ENCODE measurements at regions not wholly inside any gene's neighbourhood (a gene's known extent, or its start where the extent isn't known, plus 50 kb on each side); places are given as distances from the start of the nearest gene placed in this dataset.
"Not testable (repeated sequence)": the region's sequence is repeated elsewhere in the genome, so short reads cannot be mapped to it uniquely, and the experiment has no call there.

GRCh38 chr20:5474646-5475550, 135.9 kb downstream of the GPCPD1 start:
- 45% methylated on average over 2 of the region's 9 CpGs for WGBS (ENCODE audit: insufficient coverage)
- H3K27ac ChIP-seq (ENCODE audit: low read length) = no peak overlapping the region

GRCh38 chr20:5471866-5472265, 138.9 kb downstream of the GPCPD1 start:
- DNase-seq; H3K9me3 ChIP-seq (replicated peaks; ENCODE audit: control insufficient read depth, low read depth, low read length); H3K27ac ChIP-seq (ENCODE audit: low read length); H3K27me3 ChIP-seq (ENCODE audit: control insufficient read depth, insufficient read depth, low read length); H3K36me3 ChIP-seq (ENCODE audit: control insufficient read depth, insufficient read depth, low read length); H3K4me1 ChIP-seq (ENCODE audit: control insufficient read depth, insufficient read depth, low read length); H3K4me3 ChIP-seq (ENCODE audit: low read length): not testable (repeated sequence)
- no CpG with 5 or more reads among the region's 10 CpGs for WGBS (ENCODE audit: insufficient coverage)

More at GRCh38 chr20:5474646-5475550, 135.9 kb downstream of the GPCPD1 start:
- DNase-seq = no peak
- H3K4me1 ChIP-seq (ENCODE audit: control insufficient read depth, insufficient read depth, low read length) = peaks cover 1% of the 10 kb centered on the region
- H3K9me3 ChIP-seq (replicated peaks; ENCODE audit: control insufficient read depth, low read depth, low read length) = no peaks in the 10 kb centered on the region
- no peak overlapping the region for H3K4me3 ChIP-seq (ENCODE audit: low read length)
- H3K27me3 ChIP-seq (ENCODE audit: control insufficient read depth, insufficient read depth, low read length) = no peaks in the 10 kb centered on the region
- no peaks in the 10 kb centered on the region for H3K36me3 ChIP-seq (ENCODE audit: control insufficient read depth, insufficient read depth, low read length)

- Histone ChIP-seq H3K9me3 (replicated peaks; ENCODE audit: control insufficient read depth, low read depth, low read length) (no peaks in the 10 kb centered on the region), H3K27me3 (ENCODE audit: control insufficient read depth, insufficient read depth, low read length) (no peaks in the 10 kb centered on the region), H3K4me1 (ENCODE audit: control insufficient read depth, insufficient read depth, low read length) (peaks cover 9% of the 10 kb centered on the region), H3K4me3 (ENCODE audit: low read length) (no peak overlapping the region), H3K36me3 (ENCODE audit: control insufficient read depth, insufficient read depth, low read length) (no peaks in the 10 kb centered on the region), H3K27ac (ENCODE audit: low read length) (no peak overlapping the region)
- WGBS (ENCODE audit: insufficient coverage) = 76% methylated on average over 15 of the region's 18 CpGs
- no peak for DNase-seq
Observed at GRCh38 chr20:5471368-5471767, 139.4 kb downstream of the GPCPD1 start.

GRCh38 chr20:5470943-5471342, 139.9 kb downstream of the GPCPD1 start:
- Histone ChIP-seq H3K4me1 (ENCODE audit: control insufficient read depth, insufficient read depth, low read length) (peaks cover 9% of the 10 kb centered on the region), H3K9me3 (replicated peaks; ENCODE audit: control insufficient read depth, low read depth, low read length) (no peaks in the 10 kb centered on the region), H3K27ac (ENCODE audit: low read length) (no peak overlapping the region), H3K36me3 (ENCODE audit: control insufficient read depth, insufficient read depth, low read length) (no peaks in the 10 kb centered on the region), H3K27me3 (ENCODE audit: control insufficient read depth, insufficient read depth, low read length) (no peaks in the 10 kb centered on the region), H3K4me3 (ENCODE audit: low read length) (no peak overlapping the region)
- no peak for DNase-seq
- WGBS (ENCODE audit: insufficient coverage) = 89% methylated on average over 16 of the region's 16 CpGs

- DNase-seq = no peak
- WGBS (ENCODE audit: insufficient coverage) = no CpG with 5 or more reads among the region's 4 CpGs
- H3K4me3 ChIP-seq (ENCODE audit: low read length) = no peak overlapping the region
- peaks cover 9% of the 10 kb centered on the region for H3K4me1 ChIP-seq (ENCODE audit: control insufficient read depth, insufficient read depth, low read length)
- no peak overlapping the region for H3K27ac ChIP-seq (ENCODE audit: low read length)
- H3K9me3 ChIP-seq (replicated peaks; ENCODE audit: control insufficient read depth, low read depth, low read length) = no peaks in the 10 kb centered on the region
- no peaks in the 10 kb centered on the region for H3K36me3 ChIP-seq (ENCODE audit: control insufficient read depth, insufficient read depth, low read length)
- no peaks in the 10 kb centered on the region for H3K27me3 ChIP-seq (ENCODE audit: control insufficient read depth, insufficient read depth, low read length)
Observed at GRCh38 chr20:5470458-5470857, 140.3 kb downstream of the GPCPD1 start.

- Histone ChIP-seq H3K9me3 (replicated peaks; ENCODE audit: control insufficient read depth, low read depth, low read length) (no peaks in the 10 kb centered on the region), H3K4me3 (ENCODE audit: low read length) (no peak overlapping the region), H3K36me3 (ENCODE audit: control insufficient read depth, insufficient read depth, low read length) (no peaks in the 10 kb centered on the region), H3K27me3 (ENCODE audit: control insufficient read depth, insufficient read depth, low read length) (no peaks in the 10 kb centered on the region), H3K27ac (ENCODE audit: low read length) (no peak overlapping the region), H3K4me1 (ENCODE audit: control insufficient read depth, insufficient read depth, low read length) (peaks cover 9% of the 10 kb centered on the region)
- no peak for DNase-seq
- no CpG with 5 or more reads among the region's 3 CpGs for WGBS (ENCODE audit: insufficient coverage)
Observed at GRCh38 chr20:5469111-5469510, 141.7 kb downstream of the GPCPD1 start.

- Histone ChIP-seq H3K9me3 (replicated peaks; ENCODE audit: control insufficient read depth, low read depth, low read length) (no peaks in the 10 kb centered on the region), H3K4me3 (ENCODE audit: low read length) (no peak overlapping the region), H3K4me1 (ENCODE audit: control insufficient read depth, insufficient read depth, low read length) (peaks cover 9% of the 10 kb centered on the region), H3K27me3 (ENCODE audit: control insufficient read depth, insufficient read depth, low read length) (no peaks in the 10 kb centered on the region), H3K27ac (ENCODE audit: low read length) (no peak overlapping the region), H3K36me3 (ENCODE audit: control insufficient read depth, insufficient read depth, low read length) (no peaks in the 10 kb centered on the region)
- WGBS (ENCODE audit: insufficient coverage) = 43% methylated on average over 2 of the region's 3 CpGs
- DNase-seq = no peak
Observed at GRCh38 chr20:5467086-5467485, 143.7 kb downstream of the GPCPD1 start.

GRCh38 chr20:5465604-5465927, 145.2 kb downstream of the GPCPD1 start:
- H3K27ac ChIP-seq (ENCODE audit: low read length) = no peak overlapping the region
- DNase-seq = no peak
- H3K4me3 ChIP-seq (ENCODE audit: low read length) = no peak overlapping the region
- no peaks in the 10 kb centered on the region for H3K27me3 ChIP-seq (ENCODE audit: control insufficient read depth, insufficient read depth, low read length)
- H3K9me3 ChIP-seq (replicated peaks; ENCODE audit: control insufficient read depth, low read depth, low read length) = no peaks in the 10 kb centered on the region
- H3K4me1 ChIP-seq (ENCODE audit: control insufficient read depth, insufficient read depth, low read length) = peaks cover 9% of the 10 kb centered on the region
- H3K36me3 ChIP-seq (ENCODE audit: control insufficient read depth, insufficient read depth, low read length) = no peaks in the 10 kb centered on the region
- 82% methylated on average over 5 of the region's 5 CpGs for WGBS (ENCODE audit: insufficient coverage)

- Histone ChIP-seq H3K27ac (ENCODE audit: low read length) (no peak overlapping the region), H3K9me3 (replicated peaks; ENCODE audit: control insufficient read depth, low read depth, low read length) (no peaks in the 10 kb centered on the region), H3K36me3 (ENCODE audit: control insufficient read depth, insufficient read depth, low read length) (no peaks in the 10 kb centered on the region), H3K27me3 (ENCODE audit: control insufficient read depth, insufficient read depth, low read length) (no peaks in the 10 kb centered on the region), H3K4me3 (ENCODE audit: low read length) (no peak overlapping the region), H3K4me1 (ENCODE audit: control insufficient read depth, insufficient read depth, low read length) (peaks cover 9% of the 10 kb centered on the region)
- WGBS (ENCODE audit: insufficient coverage) = 72% methylated on average over 18 of the region's 23 CpGs
- DNase-seq = no peak
Observed at GRCh38 chr20:5464901-5465603, 145.8 kb downstream of the GPCPD1 start.

GRCh38 chr20:5463007-5463686, 146.4 kb upstream of the PROKR2 start:
- Histone ChIP-seq H3K27me3 (ENCODE audit: control insufficient read depth, insufficient read depth, low read length) (no peaks in the 10 kb centered on the region), H3K27ac (ENCODE audit: low read length) (no peak overlapping the region), H3K36me3 (ENCODE audit: control insufficient read depth, insufficient read depth, low read length) (no peaks in the 10 kb centered on the region), H3K9me3 (replicated peaks; ENCODE audit: control insufficient read depth, low read depth, low read length) (no peaks in the 10 kb centered on the region), H3K4me1 (ENCODE audit: control insufficient read depth, insufficient read depth, low read length) (no peaks in the 10 kb centered on the region), H3K4me3 (ENCODE audit: low read length) (no peak overlapping the region)
- 48% methylated on average over 8 of the region's 8 CpGs for WGBS (ENCODE audit: insufficient coverage)
- no peak for DNase-seq
